ENCODE measurements at regions not wholly inside any gene's neighbourhood (a gene's known extent, or its start where the extent isn't known, plus 50 kb on each side); places are given as distances from the start of the nearest gene placed in this dataset.
A peak's percentile ranks its signal among the peaks of the same experiment; 100 is the strongest.

GRCh38 chr3:124558991-124559845, 171.0 kb upstream of the UMPS start:
- peak; percentile 21 for DNase-seq

- DNase-seq = peak; percentile 75
Observed at GRCh38 chr3:124559846-124560574, 170.2 kb upstream of the UMPS start.

DNA sequence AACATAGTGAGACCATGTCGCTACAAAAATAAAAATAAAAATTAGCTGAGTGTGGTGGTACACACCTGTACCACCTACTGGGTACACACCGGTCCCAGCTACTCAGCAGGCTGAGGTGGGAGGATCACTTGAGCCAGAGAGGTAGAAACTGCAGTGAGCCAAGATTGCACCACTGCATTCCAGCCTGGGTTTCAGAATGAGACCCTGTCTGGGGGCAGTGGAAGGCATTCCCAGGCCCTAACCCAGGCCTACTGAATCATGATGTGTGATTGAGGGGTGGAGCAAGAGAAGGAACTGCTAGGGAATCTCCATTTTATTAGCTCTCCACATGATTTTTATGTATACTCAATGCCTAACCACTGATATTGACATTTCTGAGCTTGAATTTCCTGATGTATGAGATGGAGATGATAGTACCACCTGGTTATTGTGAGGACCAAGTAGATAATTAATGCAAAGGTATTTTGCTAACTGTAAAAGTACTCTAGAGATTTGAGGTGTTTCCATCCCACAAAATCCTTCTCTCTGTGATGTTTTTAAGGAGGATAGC, 169.5 kb upstream of the UMPS start:
- DNase-seq = no peak

DNA sequence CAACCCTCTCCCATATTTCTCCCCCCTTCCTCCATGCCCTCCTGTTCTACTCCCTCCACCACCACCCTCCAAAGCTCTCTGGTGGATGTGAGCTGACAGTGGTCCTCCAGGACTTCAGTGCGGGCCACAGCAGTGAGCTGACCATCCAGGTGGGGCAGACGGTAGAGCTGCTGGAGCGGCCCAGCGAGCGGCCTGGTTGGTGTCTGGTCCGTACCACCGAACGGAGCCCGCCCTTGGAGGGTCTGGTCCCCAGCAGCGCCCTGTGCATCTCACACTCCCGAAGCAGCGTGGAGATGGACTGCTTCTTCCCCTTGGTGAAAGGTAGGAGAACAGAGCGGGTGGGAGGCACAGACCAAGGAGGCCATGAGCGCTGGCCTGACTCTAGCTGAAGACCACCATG, 167.5 kb upstream of the UMPS start:
- DNase-seq = no peak

- no peak for DNase-seq
Observed at GRCh38 chr3:124563376-124563775, 166.9 kb upstream of the UMPS start.

GRCh38 chr3:124565013-124565412, 165.2 kb upstream of the UMPS start:
- DNase-seq = peak; percentile 78

GRCh38 chr3:124565551-124565950, 164.7 kb upstream of the UMPS start:
- no peak for DNase-seq

DNA sequence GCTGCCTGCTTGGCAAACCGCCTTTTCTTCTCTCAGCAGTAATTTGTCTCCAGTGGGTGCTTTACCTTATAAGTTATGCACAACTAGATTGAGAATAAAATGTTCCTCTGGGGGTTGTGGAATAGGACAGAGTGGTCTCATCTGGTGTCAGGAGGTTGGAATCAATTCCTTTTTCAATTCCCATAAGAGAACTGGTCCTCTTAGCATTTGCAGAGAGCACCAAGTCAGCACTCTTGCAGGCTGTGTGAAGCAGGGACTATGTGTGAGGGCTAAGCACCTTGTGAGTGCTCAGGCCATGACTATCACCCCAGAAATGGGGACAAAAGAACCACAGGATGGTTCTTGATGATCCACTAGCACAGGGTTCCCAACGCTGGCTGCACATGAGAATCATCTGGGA, 163.6 kb upstream of the UMPS start:
- DNase-seq = no peak

GRCh38 chr3:124567179-124567578, 163.1 kb upstream of the UMPS start:
- DNase-seq = no peak

DNA sequence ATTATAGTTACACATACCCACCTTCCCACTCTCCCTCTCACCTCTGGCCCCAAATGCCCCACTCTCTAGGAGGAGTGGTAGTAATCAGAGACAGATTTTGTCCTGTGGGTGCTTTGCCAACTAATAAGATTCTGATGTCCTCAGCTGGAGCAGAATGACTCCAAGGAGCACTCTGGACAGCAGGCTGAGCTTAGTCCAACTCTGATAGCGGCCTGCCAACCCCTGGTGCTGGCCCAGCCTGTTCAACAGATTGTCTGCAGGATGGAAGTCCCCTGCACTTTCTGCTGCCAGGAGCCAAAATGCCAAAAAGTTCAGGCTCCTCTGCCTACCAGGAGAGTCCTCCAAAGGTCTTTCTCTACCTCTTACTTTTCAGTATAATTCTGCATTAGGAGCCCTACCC, 160.5 kb upstream of the UMPS start:
- DNase-seq = no peak

- no peak for DNase-seq
Observed at GRCh38 chr3:124570232-124570631, 160.0 kb upstream of the UMPS start.

DNA sequence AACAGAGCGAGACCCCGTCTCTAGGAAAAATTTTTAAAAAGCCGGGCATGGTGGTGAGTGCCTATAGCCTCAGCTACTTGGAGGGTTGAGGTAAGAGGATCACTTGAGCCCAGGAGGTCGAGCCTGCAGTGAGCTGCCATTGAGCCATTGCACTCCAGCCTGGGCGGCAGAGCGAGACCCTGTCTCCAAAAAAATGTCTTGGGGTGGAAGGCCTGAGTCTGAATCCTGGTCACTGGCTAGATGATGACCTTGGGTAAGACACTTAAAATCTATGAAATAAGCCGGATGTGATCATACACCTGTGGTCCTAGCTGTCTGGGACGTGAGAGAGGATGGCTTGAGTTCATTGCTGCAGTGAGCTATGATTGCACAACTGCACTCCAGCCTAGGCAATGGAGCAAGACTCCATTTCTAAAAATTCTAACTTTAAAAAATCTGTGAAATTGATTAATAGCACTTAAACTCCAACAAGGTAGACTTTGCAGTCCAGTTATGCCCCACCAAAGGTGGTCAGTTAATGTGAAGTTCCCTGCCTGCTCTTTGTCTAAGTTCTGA, 157.3 kb upstream of the UMPS start:
- DNase-seq = no peak

DNA sequence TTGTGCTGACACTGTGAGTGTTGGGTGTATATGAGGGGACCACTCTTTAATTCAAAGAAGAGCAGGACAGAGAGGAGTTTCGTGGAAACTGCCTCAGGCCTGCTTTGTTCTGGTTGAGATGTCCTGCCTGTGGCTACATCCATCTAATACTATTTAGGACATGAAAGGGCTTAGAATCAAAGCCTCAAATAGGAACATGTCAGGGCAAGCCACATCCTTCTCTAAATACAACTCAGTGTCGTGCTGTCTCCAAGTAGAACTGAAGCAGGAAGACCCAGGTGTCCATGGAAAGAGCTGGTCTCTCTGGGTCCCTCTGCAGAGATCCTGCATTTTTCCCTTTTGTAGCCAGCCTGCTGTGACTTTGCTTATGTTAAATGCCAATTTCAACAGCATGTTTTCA, 156.2 kb upstream of the UMPS start:
- no peak for DNase-seq

GRCh38 chr3:124576565-124577493, 153.4 kb upstream of the UMPS start:
- no peak for DNase-seq

DNA sequence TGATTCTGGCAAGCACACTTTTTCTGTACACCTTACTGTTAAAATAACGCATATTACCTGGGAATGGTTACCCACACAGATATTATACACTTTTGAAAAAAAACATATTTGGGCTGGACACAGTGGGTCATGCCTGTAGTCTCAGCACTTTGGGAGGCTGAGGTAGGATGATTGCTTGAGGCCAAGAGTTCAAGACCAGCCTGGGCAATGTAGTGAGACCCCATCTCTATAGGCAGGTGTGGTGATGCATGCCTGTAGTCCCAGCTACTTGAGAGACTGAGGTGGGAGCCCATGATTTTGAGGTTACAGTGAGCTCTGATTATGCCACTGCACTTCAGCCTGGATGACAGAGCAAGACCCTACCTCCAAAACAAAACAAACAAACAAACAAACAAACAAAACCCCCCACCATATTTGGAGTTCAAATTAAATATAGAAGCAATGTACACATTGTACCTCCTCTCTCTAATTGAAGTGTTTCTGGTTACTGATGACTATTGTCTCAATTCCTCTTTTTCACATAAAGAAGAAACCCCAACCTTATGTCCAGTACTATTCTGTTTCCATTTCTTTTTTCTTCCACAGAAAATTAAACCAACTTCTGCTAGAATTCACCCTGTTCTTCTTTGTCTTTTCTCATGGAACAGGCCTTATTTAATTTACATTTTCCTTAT, 152.6 kb upstream of the UMPS start:
- DNase-seq = no peak

- no peak for DNase-seq
Observed at GRCh38 chr3:124579641-124580040, 150.6 kb upstream of the UMPS start.

DNA sequence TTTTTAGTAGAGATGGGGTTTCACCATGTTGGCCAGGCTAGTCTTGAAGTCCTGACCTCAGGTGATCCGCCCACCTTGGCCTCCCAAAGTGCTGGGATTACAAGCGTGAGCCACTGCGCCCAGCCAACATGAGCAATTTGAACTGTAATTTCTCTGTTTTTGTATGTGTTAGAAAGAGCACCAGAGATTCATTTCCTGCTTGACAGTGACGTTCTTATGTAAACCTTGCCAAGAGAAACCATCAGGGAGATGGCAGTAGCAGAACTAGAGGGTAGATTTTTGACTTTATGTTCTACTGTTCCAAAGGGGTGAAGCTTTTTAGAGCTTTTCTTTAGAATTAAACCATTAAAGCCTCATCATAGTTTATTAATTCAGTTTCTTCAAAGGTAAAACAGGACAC, 148.1 kb upstream of the UMPS start:
- no peak for DNase-seq

- no peak for DNase-seq
Observed at GRCh38 chr3:124582621-124583395, 147.4 kb upstream of the UMPS start.

GRCh38 chr3:124584245-124584551, 146.1 kb upstream of the UMPS start:
- no peak for DNase-seq

DNA sequence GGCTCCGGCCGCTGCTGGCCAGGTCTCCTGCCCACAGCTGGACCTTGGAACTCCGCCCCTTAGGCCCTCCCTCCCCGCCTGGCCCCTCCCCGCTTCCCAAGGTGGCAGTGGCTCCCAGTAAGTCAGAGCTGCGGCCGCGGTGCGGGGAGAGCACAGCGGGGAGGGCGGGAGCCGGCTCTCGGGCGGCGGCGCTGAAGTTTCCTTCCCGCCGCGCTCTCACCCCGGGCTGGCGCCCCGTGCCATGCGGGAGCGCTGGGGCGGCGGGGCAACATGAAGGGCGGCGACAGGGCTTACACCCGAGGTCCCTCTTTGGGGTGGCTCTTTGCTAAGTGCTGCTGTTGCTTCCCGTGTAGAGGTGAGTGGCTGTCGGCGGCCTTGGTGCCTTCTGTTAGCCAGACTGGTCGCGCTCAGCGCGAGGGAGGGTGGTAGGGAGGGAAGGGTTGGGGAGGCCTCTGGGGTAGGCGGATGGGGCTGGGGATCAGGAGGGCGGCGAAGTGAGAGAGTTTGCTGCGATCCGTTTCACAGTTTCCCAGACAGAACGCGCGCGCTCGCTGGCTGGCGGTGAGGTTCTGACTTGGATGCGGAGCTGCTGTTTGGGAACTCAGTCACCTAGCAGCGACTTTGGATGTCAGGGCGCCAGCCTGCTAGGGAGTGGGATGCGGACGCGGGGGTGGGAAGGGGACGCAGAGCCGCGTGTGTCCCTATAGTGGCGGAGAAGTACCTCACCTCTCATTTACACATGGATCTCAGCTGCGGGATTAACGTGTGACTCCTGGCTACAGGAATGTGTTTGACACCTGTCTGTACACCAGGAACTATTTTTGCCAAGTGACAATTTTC, 145.5 kb upstream of the UMPS start:
- DNase-seq = peak; percentile 68
